Gastrocnemius medialis (tissue), 4 donors: ENCODE measurements at regions not wholly inside any gene's neighbourhood (a gene's known extent, or its start where the extent isn't known, plus 50 kb on each side); places are given as distances from the start of the nearest gene placed in this dataset.

ENCODE experiments used
- ATAC-seq, 2 donors: fragments of 150-250 bp; one replicate each; pipeline ENCODE4 v1.9.1; 2016
- DNase-seq, 2 donors: peaks; one replicate each; pipeline ENCODE4 v3.0.0-alpha.2; 2019
- H3K27ac ChIP-seq, 4 donors: fragments of 200-600 bp; sonication (generic); 1 replicate in 1 of 4; 2 replicates in 3 of 4; pipeline ENCODE4 v1.5.1; 2016 to 2018; ENCODE audit warnings: mild to moderate bottlenecking in 2 of 4, moderate library complexity in 1 of 4
- H3K27me3 ChIP-seq, 3 donors: fragments of 200-600 bp; sonication (generic) in 2 of 3; 1 replicate in 1 of 3; 2 replicates in 2 of 3; pipeline versions ENCODE4 v1.5.1 to v1.6.0; 2016 to 2019; ENCODE audit warnings: mild to moderate bottlenecking in 1 of 3, moderate library complexity in 1 of 3
- H3K36me3 ChIP-seq, 2 donors: fragments of 200-600 bp; sonication (generic) in 1 of 2; one replicate each; pipeline ENCODE4 v1.5.1; 2017 to 2018
- H3K4me1 ChIP-seq, 2 donors: fragments of 200-600 bp; sonication (generic) in 1 of 2; one replicate each; pipeline ENCODE4 v1.5.1; 2016 to 2017; ENCODE audit warnings: mild to moderate bottlenecking in 2 of 2
- H3K4me3 ChIP-seq, 4 donors: fragments of 200-600 bp; sonication (generic) in 3 of 4; 1 replicate in 1 of 4; 2 replicates in 3 of 4; pipeline ENCODE4 v1.5.1; 2016 to 2019; ENCODE audit warnings: mild to moderate bottlenecking in 2 of 4
- H3K9me3 ChIP-seq, 3 donors: fragments of 200-600 bp; sonication (generic) in 2 of 3; 1 replicate in 1 of 3; 2 replicates in 2 of 3; pipeline ENCODE4 v1.5.1; 2016 to 2019
- POLR2A ChIP-seq, 2 donors: fragments of 450-650 bp; IDR thresholded peaks; one replicate each; pipeline ENCODE4 v1.6.1; 2017; ENCODE audit warnings: antibody characterized with exemption in 2 of 2, mild to moderate bottlenecking in 2 of 2, moderate library complexity in 2 of 2
- in situ Hi-C, 4 donors: fragments of 200-750 bp; cut with MboI; loops; one replicate each; pipeline versions ENCODE4 v1.15.0 to v1.8.0; 2017; ENCODE audit warnings: low sequenced_read_pairs in 4 of 4
- intact Hi-C: fragments of 100-400 bp; cut with DNase I; formaldehyde crosslinking; loops from one replicate; pipeline ENCODE4 v1.15.1; 2023; ENCODE audit warnings: low total_unique reads
- TF ChIP-seq, protein P1 (sequence below), 5 experiments: fragments of 450-650 bp in 3 of 5; fragments of 200-600 bp in 2 of 5; sonication (generic) in 2 of 5; IDR thresholded peaks in 4 of 5; conservative IDR thresholded peaks in 1 of 5; 1 replicate in 4 of 5; 2 replicates in 1 of 5; pipeline ENCODE4 v1.5.1; 2016 to 2019; ENCODE audit warnings: antibody characterized with exemption in 5 of 5, mild to moderate bottlenecking in 3 of 5, moderate library complexity in 3 of 5

GRCh38 chr3:78148986-78149717 is 1109.3 kb downstream of the ROBO2 start:
- H3K4me1 ChIP-seq = no peaks in the 10 kb centered on the region
- H3K9me3 ChIP-seq = no peaks in the 10 kb centered on the region
- no peaks in the 10 kb centered on the region for H3K36me3 ChIP-seq
- no peaks in the 10 kb centered on the region for H3K27me3 ChIP-seq
- TF ChIP-seq, protein P1, sequence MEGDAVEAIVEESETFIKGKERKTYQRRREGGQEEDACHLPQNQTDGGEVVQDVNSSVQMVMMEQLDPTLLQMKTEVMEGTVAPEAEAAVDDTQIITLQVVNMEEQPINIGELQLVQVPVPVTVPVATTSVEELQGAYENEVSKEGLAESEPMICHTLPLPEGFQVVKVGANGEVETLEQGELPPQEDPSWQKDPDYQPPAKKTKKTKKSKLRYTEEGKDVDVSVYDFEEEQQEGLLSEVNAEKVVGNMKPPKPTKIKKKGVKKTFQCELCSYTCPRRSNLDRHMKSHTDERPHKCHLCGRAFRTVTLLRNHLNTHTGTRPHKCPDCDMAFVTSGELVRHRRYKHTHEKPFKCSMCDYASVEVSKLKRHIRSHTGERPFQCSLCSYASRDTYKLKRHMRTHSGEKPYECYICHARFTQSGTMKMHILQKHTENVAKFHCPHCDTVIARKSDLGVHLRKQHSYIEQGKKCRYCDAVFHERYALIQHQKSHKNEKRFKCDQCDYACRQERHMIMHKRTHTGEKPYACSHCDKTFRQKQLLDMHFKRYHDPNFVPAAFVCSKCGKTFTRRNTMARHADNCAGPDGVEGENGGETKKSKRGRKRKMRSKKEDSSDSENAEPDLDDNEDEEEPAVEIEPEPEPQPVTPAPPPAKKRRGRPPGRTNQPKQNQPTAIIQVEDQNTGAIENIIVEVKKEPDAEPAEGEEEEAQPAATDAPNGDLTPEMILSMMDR (IDR thresholded peaks at IDR 0.05 in 4 of 5, conservative IDR thresholded peaks at IDR 0.05 in 1 of 5) = no peak
- TF ChIP-seq POLR2A (IDR thresholded peaks at IDR 0.05) = no peak
- intact Hi-C loops (no loop called here), in situ Hi-C loops (no loop called here)
- ATAC-seq = no peak
- no peak overlapping the region for H3K27ac ChIP-seq
- H3K4me3 ChIP-seq = no peak overlapping the region
- DNase-seq = no peak

DNA sequence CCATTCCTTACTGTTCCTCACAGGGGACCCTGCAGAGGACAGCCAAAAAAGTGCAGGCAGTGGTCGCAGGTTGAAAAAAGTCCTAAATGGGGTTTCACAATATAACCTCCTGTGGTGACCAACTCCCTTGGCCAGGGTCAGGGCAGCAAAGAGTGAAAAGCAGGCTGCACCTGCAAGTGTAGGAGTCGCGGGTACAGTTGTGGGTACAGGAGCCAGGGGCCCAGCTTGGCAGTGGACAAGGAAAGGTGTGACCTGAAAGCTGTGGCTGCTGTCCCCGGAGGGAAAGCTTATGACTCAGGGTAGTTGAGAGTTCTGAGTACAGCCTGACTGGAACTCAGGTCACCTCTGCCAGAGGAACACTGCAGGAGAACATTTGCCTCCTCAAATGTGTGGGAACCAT is 1114.1 kb downstream of the ROBO2 start:
- no peaks in the 10 kb centered on the region for H3K36me3 ChIP-seq
- ATAC-seq (no peak), DNase-seq (no peak)
- in situ Hi-C loops (no loop called here), intact Hi-C loops (no loop called here)
- TF ChIP-seq POLR2A (IDR thresholded peaks at IDR 0.05) = no peak
- TF ChIP-seq, protein P1 (IDR thresholded peaks at IDR 0.05 in 4 of 5, conservative IDR thresholded peaks at IDR 0.05 in 1 of 5) = no peak
- H3K4me3 ChIP-seq = no peak overlapping the region
- H3K4me1 ChIP-seq = no peaks in the 10 kb centered on the region
- H3K27ac ChIP-seq = no peak overlapping the region
- H3K27me3 ChIP-seq = no peaks in the 10 kb centered on the region
- no peaks in the 10 kb centered on the region for H3K9me3 ChIP-seq

DNA sequence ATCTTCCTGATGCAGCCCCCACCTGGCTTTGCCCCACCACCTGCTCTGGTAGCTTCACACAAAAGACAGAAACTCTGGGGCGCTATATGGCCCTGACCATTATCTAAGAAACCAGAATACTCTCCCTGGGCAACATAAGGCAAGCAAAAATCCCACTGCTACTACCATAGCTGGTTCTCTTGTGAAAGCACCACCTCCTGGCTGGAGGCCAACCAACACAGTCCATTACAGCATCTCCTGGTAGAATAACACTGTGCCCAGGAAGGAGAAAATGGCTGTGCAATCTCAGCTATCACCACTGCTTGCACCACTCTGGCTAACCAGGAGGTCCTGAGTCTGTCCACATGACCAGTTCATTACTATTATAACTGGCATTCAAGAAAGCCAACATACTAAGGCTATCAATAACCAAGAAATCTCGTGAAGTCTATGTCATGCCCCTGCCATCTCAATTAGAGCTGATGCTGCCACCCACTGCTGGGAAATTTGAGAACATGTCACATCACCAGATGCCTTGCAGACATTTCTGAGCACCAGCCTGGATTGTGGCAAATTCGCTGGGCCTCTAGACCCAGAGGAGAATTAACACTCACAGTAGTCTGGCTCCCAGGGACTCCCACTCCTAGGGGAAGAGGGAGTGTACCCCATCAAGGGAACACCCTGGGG is 1114.8 kb downstream of the ROBO2 start:
- ATAC-seq (no peak), DNase-seq (no peak)
- Histone ChIP-seq H3K4me3 (no peak overlapping the region), H3K27me3 (no peaks in the 10 kb centered on the region), H3K27ac (no peak overlapping the region), H3K36me3 (no peaks in the 10 kb centered on the region), H3K9me3 (no peaks in the 10 kb centered on the region), H3K4me1 (no peaks in the 10 kb centered on the region)
- intact Hi-C loops (no loop called here), in situ Hi-C loops (no loop called here)
- TF ChIP-seq, protein P1 (IDR thresholded peaks at IDR 0.05 in 4 of 5, conservative IDR thresholded peaks at IDR 0.05 in 1 of 5) = no peak
- TF ChIP-seq POLR2A (IDR thresholded peaks at IDR 0.05) = no peak

DNA sequence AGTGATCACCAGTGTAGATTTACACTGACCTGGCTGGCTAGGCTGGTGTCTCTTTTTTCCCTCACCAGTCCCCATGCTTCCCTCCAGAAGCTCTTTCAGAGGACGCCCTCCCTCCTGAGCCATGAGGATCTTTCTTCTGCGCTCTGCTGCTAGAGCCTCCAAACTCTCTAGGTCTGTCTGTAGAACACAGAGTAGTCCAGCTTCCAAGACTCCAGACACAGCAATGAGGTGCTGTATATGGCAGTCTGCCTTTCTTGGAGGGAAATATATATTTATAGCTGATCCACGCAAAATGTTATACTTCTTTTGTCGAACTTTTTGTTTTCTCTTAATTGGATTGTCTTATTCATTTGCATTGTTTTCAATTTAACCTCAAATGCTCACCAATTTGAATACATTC is 1121.8 kb downstream of the ROBO2 start:
- TF ChIP-seq, protein P1 (IDR thresholded peaks at IDR 0.05 in 4 of 5, conservative IDR thresholded peaks at IDR 0.05 in 1 of 5) = no peak
- no peak for TF ChIP-seq POLR2A (IDR thresholded peaks at IDR 0.05)
- DNase-seq (no peak), ATAC-seq (no peak)
- intact Hi-C loops = no loop called here
- H3K4me3 ChIP-seq = no peak overlapping the region
- H3K27ac ChIP-seq = no peak overlapping the region
- no peaks in the 10 kb centered on the region for H3K27me3 ChIP-seq
- in situ Hi-C loops = no loop called here
- no peaks in the 10 kb centered on the region for H3K4me1 ChIP-seq
- no peaks in the 10 kb centered on the region for H3K36me3 ChIP-seq
- H3K9me3 ChIP-seq = no peaks in the 10 kb centered on the region
